ENCODE measurements at regions not wholly inside any gene's neighbourhood (a gene's known extent, or its start where the extent isn't known, plus 50 kb on each side); places are given as distances from the start of the nearest gene placed in this dataset.

DNA sequence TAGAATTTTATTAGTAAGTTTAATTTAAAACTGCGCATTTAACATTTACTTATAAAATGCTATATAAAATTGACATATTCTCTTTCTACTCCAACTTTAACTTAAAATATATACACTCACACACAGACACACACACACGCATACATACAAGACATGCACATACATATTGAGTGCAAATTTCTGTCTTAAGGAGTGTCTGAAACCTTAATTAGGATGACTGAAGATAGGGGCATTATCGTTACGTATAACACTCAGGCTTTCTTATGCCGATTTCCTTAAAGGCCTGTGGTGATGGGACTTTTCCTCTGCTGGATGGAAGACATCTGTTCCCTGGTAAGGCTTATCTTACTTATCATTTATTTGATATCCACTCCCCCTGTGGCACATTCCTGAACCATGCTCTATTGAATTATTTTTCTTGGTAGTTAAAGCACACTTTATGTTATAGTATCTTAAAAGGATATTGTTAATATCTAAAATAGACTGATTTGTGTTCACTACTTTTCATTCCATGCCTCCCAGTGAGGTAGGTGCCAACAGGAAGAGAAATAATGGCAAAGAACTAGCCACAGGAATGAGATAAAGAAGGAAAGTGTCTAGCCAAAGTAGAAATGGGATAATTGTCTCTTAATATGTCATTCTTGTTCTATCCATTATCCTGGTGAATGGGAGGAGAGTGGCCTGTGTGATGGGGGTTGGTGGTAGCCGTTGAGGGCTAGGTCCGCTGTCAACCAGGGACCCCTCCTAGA, 92.9 kb upstream of the GPRIN3 start:
- no peak overlapping the region for H3K4me3 ChIP-seq (ENCODE audit: low read depth, poor library complexity, severe bottlenecking)
- no peak for DNase-seq (ENCODE audit: low spot score in 2 of 2)
- WGBS, 2 donors = 84 to 89% methylated on average over 7 of the region's 7 CpGs
- intact Hi-C loops (cut with DNase I; ENCODE audit: low total_unique reads) = no loop called here
- TF ChIP-seq POLR2A (IDR thresholded peaks at IDR 0.05) = no peak
- TF ChIP-seq, protein P1, sequence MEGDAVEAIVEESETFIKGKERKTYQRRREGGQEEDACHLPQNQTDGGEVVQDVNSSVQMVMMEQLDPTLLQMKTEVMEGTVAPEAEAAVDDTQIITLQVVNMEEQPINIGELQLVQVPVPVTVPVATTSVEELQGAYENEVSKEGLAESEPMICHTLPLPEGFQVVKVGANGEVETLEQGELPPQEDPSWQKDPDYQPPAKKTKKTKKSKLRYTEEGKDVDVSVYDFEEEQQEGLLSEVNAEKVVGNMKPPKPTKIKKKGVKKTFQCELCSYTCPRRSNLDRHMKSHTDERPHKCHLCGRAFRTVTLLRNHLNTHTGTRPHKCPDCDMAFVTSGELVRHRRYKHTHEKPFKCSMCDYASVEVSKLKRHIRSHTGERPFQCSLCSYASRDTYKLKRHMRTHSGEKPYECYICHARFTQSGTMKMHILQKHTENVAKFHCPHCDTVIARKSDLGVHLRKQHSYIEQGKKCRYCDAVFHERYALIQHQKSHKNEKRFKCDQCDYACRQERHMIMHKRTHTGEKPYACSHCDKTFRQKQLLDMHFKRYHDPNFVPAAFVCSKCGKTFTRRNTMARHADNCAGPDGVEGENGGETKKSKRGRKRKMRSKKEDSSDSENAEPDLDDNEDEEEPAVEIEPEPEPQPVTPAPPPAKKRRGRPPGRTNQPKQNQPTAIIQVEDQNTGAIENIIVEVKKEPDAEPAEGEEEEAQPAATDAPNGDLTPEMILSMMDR (IDR thresholded peaks at IDR 0.05) = no peak

DNA sequence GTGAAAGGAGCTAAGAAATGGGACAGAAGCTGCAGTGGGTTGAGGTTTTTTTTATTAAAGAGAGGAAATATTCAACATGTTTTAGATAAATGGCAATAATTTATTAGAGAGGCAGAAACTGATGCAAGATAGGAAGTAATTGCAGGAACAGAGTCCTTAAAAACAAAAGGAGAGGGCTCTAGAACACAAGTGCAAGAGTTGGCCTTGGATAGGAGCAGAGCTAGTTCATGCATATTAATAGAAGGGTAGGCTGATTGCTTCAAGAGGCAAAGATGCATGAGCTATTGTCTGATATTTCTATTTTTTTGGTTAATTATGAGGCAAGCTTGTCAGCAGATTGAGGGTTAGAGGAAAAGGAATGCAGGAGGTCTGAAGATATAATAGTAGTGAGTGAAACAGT, 91.0 kb upstream of the GPRIN3 start:
- intact Hi-C loops (cut with DNase I; ENCODE audit: low total_unique reads) = no loop called here

DNA sequence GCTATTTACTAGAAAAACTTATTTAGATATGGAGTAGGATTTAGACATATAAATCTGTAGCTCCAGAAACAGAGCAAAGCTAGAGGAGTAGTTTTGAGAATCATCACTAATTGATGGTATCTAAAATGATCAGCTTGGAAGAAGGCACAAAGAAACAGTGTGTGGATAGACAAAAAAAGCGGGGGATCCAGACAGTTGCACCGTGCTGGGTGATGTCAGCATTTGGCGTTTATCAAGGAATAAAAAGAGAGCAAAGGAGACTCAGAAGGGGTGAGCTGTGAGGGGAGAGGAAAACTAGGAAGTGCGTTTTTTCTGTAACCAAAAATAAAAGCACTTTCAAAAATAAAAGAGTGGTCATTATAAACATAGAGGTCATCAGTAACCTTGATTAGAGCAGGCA, 90.5 kb upstream of the GPRIN3 start:
- no peak overlapping the region for H3K4me3 ChIP-seq (ENCODE audit: low read depth, poor library complexity, severe bottlenecking)
- WGBS, 2 donors = 61 to 77% methylated on average over 4 of the region's 4 CpGs
- DNase-seq (ENCODE audit: low spot score in 2 of 2) = no peak
- TF ChIP-seq, protein P1 (IDR thresholded peaks at IDR 0.05) = no peak
- no peak for TF ChIP-seq POLR2A (IDR thresholded peaks at IDR 0.05)
- intact Hi-C loops (cut with DNase I; ENCODE audit: low total_unique reads) = no loop called here

More for the DNA sequence above, 91.0 kb upstream of the GPRIN3 start:
- TF ChIP-seq, protein P1 (IDR thresholded peaks at IDR 0.05) = no peak
- TF ChIP-seq POLR2A (IDR thresholded peaks at IDR 0.05) = no peak
- DNase-seq (ENCODE audit: low spot score in 2 of 2) = no peak
- no peak overlapping the region for H3K4me3 ChIP-seq (ENCODE audit: low read depth, poor library complexity, severe bottlenecking)

DNA sequence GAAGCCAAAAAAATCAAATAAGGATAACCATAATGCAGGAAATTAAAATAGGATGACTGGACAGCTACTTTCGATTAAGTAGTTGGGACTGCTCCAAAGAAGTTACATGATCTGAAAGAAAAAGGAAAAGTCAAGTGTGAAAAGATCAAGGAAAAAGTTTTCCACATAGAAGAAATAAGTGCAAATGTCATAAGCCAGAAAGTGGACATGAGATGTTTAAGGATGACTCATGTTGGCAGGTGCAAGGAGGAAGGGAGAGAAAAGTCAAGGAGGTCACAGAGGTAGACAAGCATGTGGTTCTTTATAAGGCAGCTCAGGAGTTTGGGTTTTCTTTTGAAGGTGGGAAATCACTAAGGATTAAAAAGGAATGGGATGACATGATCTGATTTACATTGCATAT, 89.8 kb upstream of the GPRIN3 start:
- no peak overlapping the region for H3K4me3 ChIP-seq (ENCODE audit: low read depth, poor library complexity, severe bottlenecking)
- TF ChIP-seq, protein P1 (IDR thresholded peaks at IDR 0.05) = no peak
- no peak for TF ChIP-seq POLR2A (IDR thresholded peaks at IDR 0.05)
- DNase-seq (ENCODE audit: low spot score in 2 of 2) = no peak
- intact Hi-C loops (cut with DNase I; ENCODE audit: low total_unique reads) = no loop called here
- 47 to 56% methylated on average over 1 of the region's 1 CpG for WGBS, 2 donors

DNA sequence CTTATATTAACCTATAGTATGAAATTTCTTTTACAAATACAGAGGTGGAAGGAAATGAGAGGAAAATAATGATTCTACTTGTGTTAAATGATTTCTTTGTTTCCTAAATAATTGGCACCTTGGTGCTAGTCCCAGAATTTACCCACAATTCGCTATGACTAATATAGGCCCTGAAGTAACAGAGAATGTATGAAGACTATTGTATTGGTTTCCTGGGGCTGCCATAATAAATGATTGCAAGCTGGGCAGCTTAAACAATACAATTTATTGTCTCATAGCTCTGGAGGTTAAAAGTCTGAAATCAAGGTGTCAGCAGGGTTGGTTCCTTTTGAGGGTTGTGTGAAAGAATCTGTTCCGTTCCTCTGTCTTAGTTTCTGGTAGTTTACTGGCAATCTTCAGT, 74.8 kb upstream of the GPRIN3 start:
- intact Hi-C loops (cut with DNase I; ENCODE audit: low total_unique reads) = no loop called here
- 65 to 69% methylated on average over 2 of the region's 2 CpGs for WGBS, 2 donors
- TF ChIP-seq, protein P1 (IDR thresholded peaks at IDR 0.05) = no peak
- TF ChIP-seq POLR2A (IDR thresholded peaks at IDR 0.05) = no peak
- no peak for DNase-seq (ENCODE audit: low spot score in 2 of 2)
- no peak overlapping the region for H3K4me3 ChIP-seq (ENCODE audit: low read depth, poor library complexity, severe bottlenecking)

DNA sequence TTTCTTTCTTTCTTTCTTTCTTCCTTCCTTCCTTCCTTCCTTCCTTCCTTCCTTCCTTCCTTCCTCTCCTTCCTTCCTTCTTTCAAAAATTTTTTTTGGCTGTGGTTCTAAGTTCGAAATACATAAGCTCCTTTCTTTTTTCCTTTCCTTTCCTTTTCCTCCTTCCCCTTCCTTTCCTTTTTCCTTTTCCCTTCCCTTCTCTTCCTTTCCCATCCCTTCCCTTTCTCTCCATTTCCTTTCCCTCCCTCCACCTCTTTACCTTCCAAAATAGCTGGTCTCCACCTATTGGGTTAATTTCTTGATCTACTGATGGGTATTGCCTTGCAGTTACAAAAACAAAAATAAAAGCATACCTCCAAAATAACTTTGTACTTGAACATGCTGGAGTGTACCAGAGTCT, 73.4 kb upstream of the GPRIN3 start:
- DNase-seq (ENCODE audit: low spot score in 2 of 2) = no peak
- no peak for TF ChIP-seq POLR2A (IDR thresholded peaks at IDR 0.05)
- TF ChIP-seq, protein P1 (IDR thresholded peaks at IDR 0.05) = no peak
- no peak overlapping the region for H3K4me3 ChIP-seq (ENCODE audit: low read depth, poor library complexity, severe bottlenecking)
- 91 to 95% methylated on average over 1 of the region's 1 CpG for WGBS, 2 donors
- intact Hi-C loops (cut with DNase I; ENCODE audit: low total_unique reads) = no loop called here
